ENCODE measurements at regions not wholly inside any gene's neighbourhood (a gene's known extent, or its start where the extent isn't known, plus 50 kb on each side); places are given as distances from the start of the nearest gene placed in this dataset.

DNA sequence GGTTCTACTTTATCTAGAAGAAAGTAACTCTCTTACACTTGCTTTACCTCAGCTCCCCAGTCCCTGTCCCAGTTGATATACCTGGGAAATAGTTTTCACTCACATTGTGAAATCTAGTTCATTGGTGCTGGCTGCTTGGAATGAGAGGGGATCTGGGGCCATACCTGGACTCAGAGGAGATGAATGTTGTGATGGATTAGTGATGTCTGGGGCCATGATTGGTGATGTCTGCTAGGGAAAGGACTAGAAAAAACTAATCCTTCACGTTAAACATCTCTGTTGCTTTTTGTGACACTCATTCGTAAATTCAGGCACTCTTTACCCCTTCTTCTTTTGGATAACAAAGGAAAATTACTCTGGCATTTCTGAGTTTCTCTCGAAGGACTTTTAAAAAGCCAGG lies 152.4 kb downstream of the RAB11FIP2 start:
- Histone ChIP-seq H3K79me2 (ENCODE audit: insufficient read depth, low read depth, low read length) (no peaks in the 10 kb centered on the region), H3K27ac (ENCODE audit: low read depth, low read length, poor library complexity, severe bottlenecking) (no peak overlapping the region), H3K9me2 (ENCODE audit: insufficient read depth, low read length) (no peaks in the 10 kb centered on the region), H3K9me3 (ENCODE audit: low read length) (no peaks in the 10 kb centered on the region), H3K4me2 (ENCODE audit: low read length) (no peak overlapping the region), H4K20me1 (ENCODE audit: insufficient read depth, low read length) (no peaks in the 10 kb centered on the region), H3K36me3 (ENCODE audit: insufficient read depth, low read length) (no peaks in the 10 kb centered on the region), H3K4me1 (ENCODE audit: insufficient read depth, low read length, poor library complexity, severe bottlenecking) (no peaks in the 10 kb centered on the region), H3K4me3 (ENCODE audit: low read depth, low read length, poor library complexity, severe bottlenecking) (no peak overlapping the region), H2AFZ (ENCODE audit: low read length) (no peak overlapping the region)
- CTCF ChIA-PET (ENCODE audit: unreplicated experiment) = no interaction called here
- no TSS peak for BruUV-seq (replicated peaks)
- POLR2A ChIA-PET = no interaction called here
- no peak for DNase-seq (ENCODE audit: low spot score)
- TF ChIP-seq EZH2phosphoT487 (IDR thresholded peaks at IDR 0.05; ENCODE audit: borderline replicate concordance, low read depth, low read length) = no peak
- TF ChIP-seq, protein P1, sequence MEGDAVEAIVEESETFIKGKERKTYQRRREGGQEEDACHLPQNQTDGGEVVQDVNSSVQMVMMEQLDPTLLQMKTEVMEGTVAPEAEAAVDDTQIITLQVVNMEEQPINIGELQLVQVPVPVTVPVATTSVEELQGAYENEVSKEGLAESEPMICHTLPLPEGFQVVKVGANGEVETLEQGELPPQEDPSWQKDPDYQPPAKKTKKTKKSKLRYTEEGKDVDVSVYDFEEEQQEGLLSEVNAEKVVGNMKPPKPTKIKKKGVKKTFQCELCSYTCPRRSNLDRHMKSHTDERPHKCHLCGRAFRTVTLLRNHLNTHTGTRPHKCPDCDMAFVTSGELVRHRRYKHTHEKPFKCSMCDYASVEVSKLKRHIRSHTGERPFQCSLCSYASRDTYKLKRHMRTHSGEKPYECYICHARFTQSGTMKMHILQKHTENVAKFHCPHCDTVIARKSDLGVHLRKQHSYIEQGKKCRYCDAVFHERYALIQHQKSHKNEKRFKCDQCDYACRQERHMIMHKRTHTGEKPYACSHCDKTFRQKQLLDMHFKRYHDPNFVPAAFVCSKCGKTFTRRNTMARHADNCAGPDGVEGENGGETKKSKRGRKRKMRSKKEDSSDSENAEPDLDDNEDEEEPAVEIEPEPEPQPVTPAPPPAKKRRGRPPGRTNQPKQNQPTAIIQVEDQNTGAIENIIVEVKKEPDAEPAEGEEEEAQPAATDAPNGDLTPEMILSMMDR (conservative IDR thresholded peaks at IDR 0.05; ENCODE audit: low read length) = no peak
- intact Hi-C loops (cut with micrococcal nuclease; ENCODE audit: unreplicated experiment) = no loop called here

GRCh38 chr10:117896517-117896916 lies 150.2 kb downstream of the RAB11FIP2 start:
- peak; percentile 6 for DNase-seq (ENCODE audit: low spot score)
- no peaks in the 10 kb centered on the region for H4K20me1 ChIP-seq (ENCODE audit: insufficient read depth, low read length)
- H3K36me3 ChIP-seq (ENCODE audit: insufficient read depth, low read length) = no peaks in the 10 kb centered on the region
- no peaks in the 10 kb centered on the region for H3K9me3 ChIP-seq (ENCODE audit: low read length)
- H3K79me2 ChIP-seq (ENCODE audit: insufficient read depth, low read depth, low read length) = no peaks in the 10 kb centered on the region
- H3K4me1 ChIP-seq (ENCODE audit: insufficient read depth, low read length, poor library complexity, severe bottlenecking) = no peaks in the 10 kb centered on the region
- ChIA-PET POLR2A (interaction anchor here (1.1 kb wide), 1 partner anchor 145 kb away, joined by 5 read pairs; no protein-coding TSS in a partner anchor), CTCF (ENCODE audit: unreplicated experiment) (no interaction called here)
- TF ChIP-seq, protein P1 (conservative IDR thresholded peaks at IDR 0.05; ENCODE audit: low read length) = no peak
- no peak for TF ChIP-seq EZH2phosphoT487 (IDR thresholded peaks at IDR 0.05; ENCODE audit: borderline replicate concordance, low read depth, low read length)
- H3K4me3 ChIP-seq (ENCODE audit: low read depth, low read length, poor library complexity, severe bottlenecking) = no peak overlapping the region
- H3K9me2 ChIP-seq (ENCODE audit: insufficient read depth, low read length) = no peaks in the 10 kb centered on the region
- no peak overlapping the region for H3K4me2 ChIP-seq (ENCODE audit: low read length)
- intact Hi-C loops (cut with micrococcal nuclease; ENCODE audit: unreplicated experiment) = no loop called here
- no TSS peak for BruUV-seq (replicated peaks)
- no peak overlapping the region; the same call in 1 of the 2 replicates for H2AFZ ChIP-seq (ENCODE audit: low read length)
- no peak overlapping the region for H3K27ac ChIP-seq (ENCODE audit: low read depth, low read length, poor library complexity, severe bottlenecking)

GRCh38 chr10:117899181-117899683 lies 147.5 kb downstream of the RAB11FIP2 start:
- Histone ChIP-seq H2AFZ (ENCODE audit: low read length) (no peak overlapping the region), H3K4me3 (ENCODE audit: low read depth, low read length, poor library complexity, severe bottlenecking) (no peak overlapping the region), H3K79me2 (ENCODE audit: insufficient read depth, low read depth, low read length) (no peaks in the 10 kb centered on the region), H3K9me3 (ENCODE audit: low read length) (no peaks in the 10 kb centered on the region), H3K27ac (ENCODE audit: low read depth, low read length, poor library complexity, severe bottlenecking) (no peak overlapping the region), H3K4me1 (ENCODE audit: insufficient read depth, low read length, poor library complexity, severe bottlenecking) (no peaks in the 10 kb centered on the region), H3K4me2 (ENCODE audit: low read length) (no peak overlapping the region), H3K36me3 (ENCODE audit: insufficient read depth, low read length) (no peaks in the 10 kb centered on the region), H4K20me1 (ENCODE audit: insufficient read depth, low read length) (no peaks in the 10 kb centered on the region), H3K9me2 (ENCODE audit: insufficient read depth, low read length) (no peaks in the 10 kb centered on the region)
- POLR2A ChIA-PET = interaction anchor here (0.7 to 1.0 kb wide), 2 partner anchors 22 to 171 kb away, joined by 4 to 5 read pairs; no protein-coding TSS in a partner anchor
- intact Hi-C loops (cut with micrococcal nuclease; ENCODE audit: unreplicated experiment) = no loop called here
- CTCF ChIA-PET (ENCODE audit: unreplicated experiment) = no interaction called here
- BruUV-seq (replicated peaks) = no TSS peak
- no peak for TF ChIP-seq EZH2phosphoT487 (IDR thresholded peaks at IDR 0.05; ENCODE audit: borderline replicate concordance, low read depth, low read length)
- TF ChIP-seq, protein P1 (conservative IDR thresholded peaks at IDR 0.05; ENCODE audit: low read length) = no peak
- no peak for DNase-seq (ENCODE audit: low spot score)
